RWPE1 (cell line): ENCODE measurements at regions not wholly inside any gene's neighbourhood (a gene's known extent, or its start where the extent isn't known, plus 50 kb on each side); places are given as distances from the start of the nearest gene placed in this dataset.

Experiments used
- CTCF ChIA-PET: fragments of 350-600 bp; sonication (Branson Sonifier 250); formaldehyde crosslinking; extraction: SDS; loops from one replicate; lab custom pipeline; 2021; lab: Yijun Ruan, JAX
- POLR2A ChIA-PET: fragments of 400-600 bp; formaldehyde crosslinking; extraction: SDS; loops from one replicate; lab custom pipeline; 2020; ENCODE audit warnings: antibody characterized with exemption; ENCODE audit not compliant: low non-redundant PET; lab: Yijun Ruan, JAX
- DNase-seq: peaks from one replicate; pipeline ENCODE4 v3.0.0; 2012; ENCODE audit warnings: low spot score
- H3K27ac ChIP-seq: fragments of 450-650 bp; 2 replicates; pipeline ENCODE4 v1.5.1; 2017
- CTCF ChIP-seq: fragments of 450-650 bp; conservative IDR thresholded peaks from 2 replicates; pipeline ENCODE4 v1.5.1; 2017; ENCODE audit warnings: low read depth, mild to moderate bottlenecking

- TF ChIP-seq CTCF: no peak
- CTCF ChIA-PET: interaction anchor here (0.6 to 0.9 kb wide), 2 partner anchors 17 to 39 kb away, joined by 3 to 4 read pairs; no protein-coding TSS in a partner anchor
- POLR2A ChIA-PET: no interaction called here
- DNase-seq: no peak
- H3K27ac ChIP-seq: peak overlapping the region; percentile 90
Measured at GRCh38 chr11:62024936-62025486, 57.6 kb upstream of the FTH1 start.

GRCh38 chr11:62022211-62022610 lies 54.8 kb upstream of the FTH1 start:
- POLR2A ChIA-PET: no interaction called here

GRCh38 chr11:62020661-62021060 lies 53.2 kb upstream of the FTH1 start:
- no peak for DNase-seq
- no peak overlapping the region for H3K27ac ChIP-seq
- ChIA-PET CTCF (interaction anchor here (0.6 to 0.7 kb wide), 2 partner anchors 25 to 60 kb away, joined by 3 read pairs; no protein-coding TSS in a partner anchor), POLR2A (interaction anchor here (0.7 kb wide), 1 partner anchor 125 kb away, joined by 5 read pairs; no protein-coding TSS in a partner anchor)
- no peak for TF ChIP-seq CTCF

More at GRCh38 chr11:62022211-62022610, 54.8 kb upstream of the FTH1 start:
- CTCF ChIA-PET: interaction anchor here (0.7 kb wide), 1 partner anchor 23 kb away, joined by 3 read pairs; no protein-coding TSS in a partner anchor
- no peak for TF ChIP-seq CTCF
- H3K27ac ChIP-seq: no peak overlapping the region
- no peak for DNase-seq

GRCh38 chr11:62018981-62019664 lies 51.7 kb upstream of the FTH1 start:
- H3K27ac ChIP-seq: no peak overlapping the region
- no peak for DNase-seq
- POLR2A ChIA-PET: no interaction called here
- no peak for TF ChIP-seq CTCF
- CTCF ChIA-PET: interaction anchor here (0.6 kb wide), 1 partner anchor 61 kb away, joined by 3 read pairs; no protein-coding TSS in a partner anchor

GRCh38 chr11:62017878-62018655 lies 50.6 kb upstream of the FTH1 start:
- TF ChIP-seq CTCF: no peak
- H3K27ac ChIP-seq: peak overlapping the region; percentile 20; the same call in 1 of the 2 replicates
- ChIA-PET POLR2A (no interaction called here), CTCF (interaction anchor here (0.6 kb wide), 1 partner anchor 60 kb away, joined by 3 read pairs; no protein-coding TSS in a partner anchor)
- DNase-seq: no peak
